VCaP (cell line): ENCODE measurements at regions not wholly inside any gene's neighbourhood (a gene's known extent, or its start where the extent isn't known, plus 50 kb on each side); places are given as distances from the start of the nearest gene placed in this dataset.

Experiments
- H3K27ac ChIP-seq: fragments of 450-650 bp; 2 replicates; pipeline ENCODE4 v1.5.1; 2017
- CTCF ChIP-seq: fragments of 450-650 bp; conservative IDR thresholded peaks from 2 replicates; pipeline ENCODE4 v1.5.1; 2017; ENCODE audit warnings: mild to moderate bottlenecking, moderate library complexity

- TF ChIP-seq CTCF = no peak
- H3K27ac ChIP-seq = no peak overlapping the region
These were observed 678.6 kb downstream of the IQCM start for GRCh38 chr4:149136951-149137620.

GRCh38 chr4:149135062-149135461, 680.6 kb downstream of the IQCM start:
- TF ChIP-seq CTCF = no peak
- no peak overlapping the region for H3K27ac ChIP-seq

GRCh38 chr4:149121023-149121404, 678.8 kb upstream of the NR3C2 start:
- no peak overlapping the region for H3K27ac ChIP-seq
- TF ChIP-seq CTCF = no peak

GRCh38 chr4:149120331-149121022, 678.3 kb upstream of the NR3C2 start:
- no peak for TF ChIP-seq CTCF
- no peak overlapping the region for H3K27ac ChIP-seq

- no peak overlapping the region for H3K27ac ChIP-seq
- no peak for TF ChIP-seq CTCF
These were observed 674.6 kb upstream of the NR3C2 start for GRCh38 chr4:149116806-149117205.

- no peak for TF ChIP-seq CTCF
- H3K27ac ChIP-seq = no peak overlapping the region
These were observed 671.7 kb upstream of the NR3C2 start for GRCh38 chr4:149113804-149114430.

- TF ChIP-seq CTCF = no peak
- no peak overlapping the region for H3K27ac ChIP-seq
These were observed 669.9 kb upstream of the NR3C2 start for GRCh38 chr4:149112109-149112508.
